Adipocyte (in vitro differentiated cells): ENCODE measurements at regions not wholly inside any gene's neighbourhood (a gene's known extent, or its start where the extent isn't known, plus 50 kb on each side); places are given as distances from the start of the nearest gene placed in this dataset.
"Not testable (repeated sequence)": the region's sequence is repeated elsewhere in the genome, so short reads cannot be mapped to it uniquely, and the experiment has no call there.

Experiments used
- DNase-seq: peaks from one replicate; pipeline ENCODE4 v3.0.0-alpha.2; 2015; ENCODE audit warnings: low read depth
- H3K27me3 ChIP-seq: replicated peaks from 2 replicates; pipeline ENCODE4 v1.7.0; 2013; ENCODE audit warnings: mild to moderate bottlenecking, low read length, moderate library complexity; ENCODE audit not compliant: control insufficient read depth, insufficient read depth
- H3K36me3 ChIP-seq: 2 replicates; pipeline ENCODE4 v1.7.0; 2013; ENCODE audit warnings: low read length, mild to moderate bottlenecking, moderate library complexity; ENCODE audit not compliant: control insufficient read depth, insufficient read depth, severe bottlenecking
- H3K4me1 ChIP-seq: 2 replicates; pipeline ENCODE4 v1.7.0; 2013; ENCODE audit warnings: mild to moderate bottlenecking, low read length, moderate library complexity; ENCODE audit not compliant: control insufficient read depth, insufficient read depth
- H3K4me3 ChIP-seq: 2 replicates; pipeline ENCODE4 v1.7.0; 2013; ENCODE audit warnings: mild to moderate bottlenecking, low read length, moderate library complexity
- H3K9ac ChIP-seq: 2 replicates; pipeline ENCODE4 v1.7.0; 2013; ENCODE audit warnings: mild to moderate bottlenecking, low read length, moderate library complexity
- H3K9me3 ChIP-seq: 2 replicates; pipeline ENCODE4 v1.7.0; 2013; ENCODE audit warnings: mild to moderate bottlenecking, low read length, moderate library complexity; ENCODE audit not compliant: control insufficient read depth

DNA sequence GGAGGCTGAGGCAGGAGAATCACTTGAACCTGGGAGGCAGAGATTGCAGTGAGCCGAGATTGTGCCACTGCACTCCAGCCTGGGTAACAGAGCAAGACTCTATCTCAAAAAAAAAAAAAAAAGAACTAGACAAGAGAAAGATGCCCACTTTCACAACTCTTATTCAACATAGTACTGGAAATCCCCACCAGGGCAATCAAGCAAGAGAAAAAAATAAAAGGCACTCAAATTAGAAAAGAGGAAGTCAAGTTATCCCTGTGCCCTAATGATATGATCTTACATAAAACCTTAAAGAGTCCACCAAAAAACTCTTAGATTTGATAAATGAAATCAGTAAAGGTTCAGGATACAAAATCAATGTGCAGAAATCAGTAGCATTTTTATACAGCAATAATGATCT lies 528.7 kb upstream of the NR5A2 start:
- peaks cover 14% of the 10 kb centered on the region for H3K9me3 ChIP-seq
- H3K27me3 ChIP-seq, H3K4me1 ChIP-seq, DNase-seq, H3K36me3 ChIP-seq, H3K9ac ChIP-seq, H3K4me3 ChIP-seq: not testable (repeated sequence)

DNA sequence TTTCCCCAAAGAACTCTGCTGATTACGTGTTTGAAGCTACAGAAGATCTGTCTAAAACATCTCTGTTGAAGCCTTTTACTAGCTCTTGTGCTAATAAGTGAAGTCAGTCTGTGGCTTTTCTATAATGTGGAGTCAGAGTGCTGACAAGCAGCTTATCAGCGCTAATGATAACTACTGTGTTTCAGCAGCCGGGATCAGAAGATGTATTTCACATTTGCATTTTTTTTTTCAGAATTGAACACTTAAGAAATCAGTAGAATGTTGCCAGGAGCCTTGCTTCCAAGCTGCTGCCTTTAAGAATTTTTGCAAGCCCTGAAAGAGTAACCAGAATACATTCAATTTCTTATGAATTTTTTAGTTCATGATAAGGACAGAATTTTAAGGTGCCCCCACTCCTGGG lies 519.4 kb upstream of the NR5A2 start:
- no peaks in the 10 kb centered on the region for H3K27me3 ChIP-seq
- no peak for DNase-seq

DNA sequence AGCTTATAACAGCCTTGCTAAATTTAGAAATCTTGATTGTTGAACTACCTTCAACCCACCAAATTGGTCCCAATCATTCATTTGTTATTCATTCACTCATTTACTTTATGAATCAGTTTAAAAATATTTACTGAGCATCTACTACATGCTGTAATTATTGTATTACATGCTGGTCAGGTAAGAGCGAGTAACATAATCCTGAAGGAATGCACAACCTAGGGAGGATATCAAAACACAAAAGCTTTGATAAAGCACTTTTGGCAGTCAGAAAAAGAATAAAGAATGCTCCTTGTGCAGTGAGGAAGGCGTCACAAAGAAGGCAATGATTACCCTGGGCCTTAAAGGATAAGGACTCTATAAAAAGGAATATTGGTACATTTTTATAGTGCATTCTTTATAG lies 518.9 kb upstream of the NR5A2 start:
- no peaks in the 10 kb centered on the region for H3K27me3 ChIP-seq

More for the DNA sequence above, 519.4 kb upstream of the NR5A2 start:
- H3K36me3 ChIP-seq = no peaks in the 10 kb centered on the region
- no peaks in the 10 kb centered on the region for H3K4me1 ChIP-seq
- no peak overlapping the region for H3K4me3 ChIP-seq
- no peaks in the 10 kb centered on the region for H3K9me3 ChIP-seq
- no peak overlapping the region for H3K9ac ChIP-seq

DNA sequence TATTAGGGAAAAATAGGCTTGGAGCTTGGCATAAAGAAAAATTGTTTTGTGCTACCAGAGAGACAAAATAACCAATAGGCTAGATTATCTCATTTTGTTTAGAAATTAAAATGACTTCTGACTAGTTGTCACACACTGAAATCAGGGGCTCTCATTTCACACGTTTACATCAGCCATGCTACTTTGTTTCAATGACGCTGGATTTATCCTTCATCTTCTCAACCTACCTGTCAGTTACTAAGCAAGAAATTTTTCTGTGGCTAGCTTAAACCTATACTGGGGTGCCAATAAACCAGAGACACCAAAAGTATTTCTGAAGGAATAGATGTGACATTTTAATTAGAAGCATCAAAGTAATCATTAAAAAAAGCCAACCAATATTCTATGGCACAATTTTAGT lies 518.1 kb upstream of the NR5A2 start:
- no peaks in the 10 kb centered on the region for H3K9me3 ChIP-seq
- H3K27me3 ChIP-seq = no peaks in the 10 kb centered on the region
- no peak for DNase-seq
- no peaks in the 10 kb centered on the region for H3K36me3 ChIP-seq
- H3K4me1 ChIP-seq = no peaks in the 10 kb centered on the region
- no peak overlapping the region for H3K9ac ChIP-seq
- H3K4me3 ChIP-seq = no peak overlapping the region

More for the DNA sequence above, 518.9 kb upstream of the NR5A2 start:
- no peak for DNase-seq
- Histone ChIP-seq H3K9me3 (no peaks in the 10 kb centered on the region), H3K4me3 (no peak overlapping the region), H3K4me1 (no peaks in the 10 kb centered on the region), H3K9ac (no peak overlapping the region), H3K36me3 (no peaks in the 10 kb centered on the region)

DNA sequence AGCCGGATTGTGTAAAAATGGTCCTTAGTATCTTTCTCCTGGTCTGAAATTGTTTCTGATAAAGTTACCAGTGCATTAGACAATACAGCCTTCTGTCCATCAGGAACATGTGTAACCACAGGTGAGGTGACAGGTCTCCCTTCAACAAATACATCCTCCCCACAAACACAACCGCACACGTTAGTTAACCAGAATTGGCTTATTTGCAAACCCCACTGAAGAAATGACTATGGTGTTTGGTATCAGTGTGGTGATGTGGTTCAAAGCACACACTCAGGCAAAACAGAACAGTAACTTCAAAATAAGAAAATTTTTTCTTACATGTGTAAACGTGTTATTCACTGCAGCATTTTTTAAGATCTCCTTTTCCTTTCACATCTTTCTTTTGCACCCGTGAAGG lies 517.2 kb upstream of the NR5A2 start:
- H3K4me3 ChIP-seq = no peak overlapping the region
- H3K4me1 ChIP-seq = no peaks in the 10 kb centered on the region
- no peak overlapping the region for H3K9ac ChIP-seq
- H3K27me3 ChIP-seq = no peaks in the 10 kb centered on the region
- H3K9me3 ChIP-seq = no peaks in the 10 kb centered on the region
- no peaks in the 10 kb centered on the region for H3K36me3 ChIP-seq
- DNase-seq = no peak

DNA sequence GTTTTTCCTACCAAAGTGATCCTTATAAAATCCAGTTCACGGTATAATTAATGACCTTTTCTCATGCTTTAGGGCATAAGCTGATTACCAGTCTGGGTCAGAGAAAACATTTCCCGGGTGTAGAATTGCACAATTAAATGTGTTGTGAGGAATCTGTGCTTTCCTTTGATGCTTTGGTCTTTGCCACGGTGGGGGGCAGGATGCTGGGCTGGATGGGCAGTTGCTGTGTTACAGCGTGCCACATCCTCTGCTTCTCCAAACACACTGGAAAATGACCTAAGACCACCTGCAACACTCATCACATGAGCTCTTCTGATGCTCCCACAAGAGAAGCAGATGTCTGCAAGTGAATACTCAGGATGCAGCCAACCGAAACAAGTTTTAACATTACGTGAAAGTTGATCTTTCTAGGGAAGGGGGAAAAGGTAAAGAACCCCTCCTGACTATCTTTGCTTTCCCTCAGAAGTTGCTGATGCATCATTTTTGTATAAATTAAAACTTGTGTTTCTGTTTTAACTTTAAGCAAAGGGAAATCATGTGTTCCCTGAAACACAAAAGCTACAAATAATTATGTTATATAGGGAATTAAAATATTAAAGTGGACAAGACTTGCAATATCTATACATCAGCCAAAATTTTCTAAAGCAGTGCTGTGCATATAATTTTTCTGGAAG lies 515.3 kb upstream of the NR5A2 start:
- no peak for DNase-seq
- Histone ChIP-seq H3K9ac (no peak overlapping the region), H3K4me3 (no peak overlapping the region)

DNA sequence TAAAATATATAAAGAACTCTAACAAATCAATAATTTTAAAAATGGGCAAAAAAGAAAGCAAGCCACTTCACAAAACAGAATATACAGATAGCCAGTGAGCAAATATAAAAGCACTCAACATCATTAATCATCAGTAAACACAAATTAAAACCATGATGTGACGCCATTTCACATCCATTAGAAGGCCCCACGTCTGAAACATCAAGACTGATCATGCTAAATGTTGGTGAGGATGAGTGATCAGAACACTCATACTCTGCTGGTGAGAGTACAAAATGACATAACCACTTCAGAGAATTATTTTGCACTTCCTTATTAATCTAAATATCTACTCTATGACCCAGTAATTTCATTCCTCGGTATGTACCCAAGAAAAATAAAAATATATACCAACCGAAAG lies 512.2 kb upstream of the NR5A2 start:
- no peak for DNase-seq
- H3K4me3 ChIP-seq = no peak overlapping the region
- no peaks in the 10 kb centered on the region for H3K27me3 ChIP-seq
- no peaks in the 10 kb centered on the region for H3K4me1 ChIP-seq
- no peak overlapping the region for H3K9ac ChIP-seq
- H3K36me3 ChIP-seq = no peaks in the 10 kb centered on the region
- H3K9me3 ChIP-seq = no peaks in the 10 kb centered on the region

More for the DNA sequence above, 515.3 kb upstream of the NR5A2 start:
- no peaks in the 10 kb centered on the region for H3K27me3 ChIP-seq
- no peaks in the 10 kb centered on the region for H3K9me3 ChIP-seq
- no peaks in the 10 kb centered on the region for H3K36me3 ChIP-seq
- H3K4me1 ChIP-seq = no peaks in the 10 kb centered on the region

DNA sequence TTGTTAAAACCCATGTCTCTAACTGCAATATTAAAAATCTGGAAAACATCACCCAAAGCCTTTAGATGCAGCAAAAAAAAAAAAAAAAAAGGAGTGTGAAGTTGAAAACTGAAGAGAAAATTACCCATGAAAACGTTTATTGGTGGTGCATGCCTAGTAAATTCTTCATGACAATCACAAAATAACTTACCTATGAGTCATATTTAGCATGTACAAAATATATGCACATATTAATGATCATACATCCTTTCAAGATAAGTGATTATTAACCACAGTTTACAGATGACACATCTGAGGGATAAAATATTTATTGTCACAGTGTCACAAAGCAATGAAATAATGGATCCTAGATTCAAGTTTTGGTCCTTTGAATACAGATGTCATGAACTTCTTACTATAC lies 505.2 kb upstream of the NR5A2 start:
- DNase-seq = no peak
- no peaks in the 10 kb centered on the region for H3K36me3 ChIP-seq

DNA sequence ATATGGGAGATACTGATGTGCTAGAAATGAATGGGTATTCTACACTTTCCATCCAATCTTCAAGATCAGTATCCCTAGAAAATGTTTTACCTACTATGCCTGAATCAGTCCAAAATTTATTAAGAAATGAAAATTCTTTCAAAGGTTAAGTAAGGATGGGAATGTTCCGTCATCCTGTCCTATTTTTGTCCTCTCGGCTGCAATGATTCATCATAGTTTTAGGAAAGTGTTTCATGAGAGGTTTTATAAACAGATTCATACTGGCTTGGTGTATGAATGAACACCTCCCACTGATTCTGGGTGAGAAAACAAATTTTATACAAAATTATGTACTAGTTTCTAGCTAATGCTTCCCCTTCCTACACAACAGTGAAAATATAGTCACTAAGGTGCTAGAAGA lies 504.6 kb upstream of the NR5A2 start:
- H3K4me3 ChIP-seq = no peak overlapping the region
- H3K9ac ChIP-seq = no peak overlapping the region
- no peaks in the 10 kb centered on the region for H3K9me3 ChIP-seq
- H3K27me3 ChIP-seq = no peaks in the 10 kb centered on the region
- peaks cover 11% of the 10 kb centered on the region for H3K4me1 ChIP-seq
- no peaks in the 10 kb centered on the region for H3K36me3 ChIP-seq
- DNase-seq = peak; percentile 18

More for the DNA sequence above, 505.2 kb upstream of the NR5A2 start:
- Histone ChIP-seq H3K9me3 (no peaks in the 10 kb centered on the region), H3K27me3 (no peaks in the 10 kb centered on the region), H3K4me3 (no peak overlapping the region), H3K4me1 (peaks cover 11% of the 10 kb centered on the region), H3K9ac (no peak overlapping the region)

DNA sequence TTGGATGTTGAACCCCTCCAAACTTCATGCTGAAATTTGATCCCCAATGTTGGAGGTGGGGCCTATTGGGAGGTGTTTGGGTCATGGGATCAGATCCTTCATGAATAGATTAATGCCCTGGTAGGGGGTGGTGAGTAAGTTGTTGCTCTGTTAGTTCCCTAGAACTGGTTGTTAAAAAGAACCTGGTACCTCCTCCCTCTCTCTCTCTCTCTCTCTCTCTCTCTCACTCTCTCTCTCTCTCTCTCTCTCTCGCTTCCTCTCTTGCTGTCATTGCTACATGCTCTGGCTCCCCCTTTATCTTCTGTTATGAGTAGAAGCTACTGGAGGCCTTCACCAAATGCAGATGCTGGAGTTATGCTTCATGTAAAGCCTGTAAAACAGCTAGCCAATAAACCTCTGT lies 498.2 kb upstream of the NR5A2 start:
- DNase-seq = no peak
- H3K4me3 ChIP-seq = no peak overlapping the region

DNA sequence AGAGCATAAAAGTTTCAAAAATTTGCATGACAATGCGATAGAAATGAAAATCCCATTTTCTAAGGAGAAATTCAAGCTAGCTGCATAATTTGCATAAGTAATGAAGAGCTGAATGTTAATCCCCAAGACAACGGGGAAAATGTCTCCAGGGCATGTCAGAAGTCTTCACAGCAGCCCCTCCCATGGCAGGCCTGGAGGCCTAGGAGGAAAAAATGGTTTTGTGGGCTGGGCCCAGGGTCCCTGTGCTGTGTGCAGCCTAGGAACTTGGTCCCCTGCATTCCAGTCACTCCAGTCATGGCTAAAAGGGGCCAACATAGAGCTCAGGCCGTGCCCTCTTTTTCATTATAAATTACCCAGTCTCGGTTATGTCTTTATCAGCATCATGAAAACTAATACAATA lies 494.1 kb upstream of the NR5A2 start:
- H3K4me3 ChIP-seq, H3K4me1 ChIP-seq, H3K9ac ChIP-seq, H3K36me3 ChIP-seq, H3K27me3 ChIP-seq, DNase-seq: not testable (repeated sequence)
- H3K9me3 ChIP-seq = peaks cover 33% of the 10 kb centered on the region

More for the DNA sequence above, 498.2 kb upstream of the NR5A2 start:
- Histone ChIP-seq H3K36me3 (no peaks in the 10 kb centered on the region), H3K9ac (no peak overlapping the region), H3K9me3 (peaks cover 15% of the 10 kb centered on the region), H3K4me1 (no peaks in the 10 kb centered on the region), H3K27me3 (no peaks in the 10 kb centered on the region)

DNA sequence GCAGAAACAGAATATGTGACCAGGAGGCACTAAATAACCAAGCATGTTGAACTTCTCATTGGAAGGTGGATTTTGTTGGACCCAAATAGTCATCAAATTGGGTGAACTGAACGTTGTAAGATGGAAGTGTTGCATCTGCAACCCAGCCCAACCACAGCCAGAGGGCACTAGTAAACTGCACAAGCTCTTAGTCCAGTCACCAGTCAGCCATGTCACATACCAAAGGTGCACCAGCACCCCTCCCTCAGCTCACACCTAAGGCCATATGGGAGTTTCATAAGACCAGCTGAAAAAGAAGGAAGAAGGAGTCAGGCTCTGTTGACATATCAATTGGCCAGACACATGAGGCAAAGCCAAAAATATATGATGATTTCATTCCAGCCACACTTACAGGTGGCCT lies 481.7 kb upstream of the NR5A2 start:
- H3K36me3 ChIP-seq = no peaks in the 10 kb centered on the region
- no peaks in the 10 kb centered on the region for H3K27me3 ChIP-seq
- no peak overlapping the region for H3K4me3 ChIP-seq
- no peaks in the 10 kb centered on the region for H3K9me3 ChIP-seq
- H3K4me1 ChIP-seq = no peaks in the 10 kb centered on the region
- H3K9ac ChIP-seq = no peak overlapping the region
- DNase-seq = no peak
